Trophoblast cell (in vitro differentiated cells and primary cell): ENCODE measurements at regions not wholly inside any gene's neighbourhood (a gene's known extent, or its start where the extent isn't known, plus 50 kb on each side); places are given as distances from the start of the nearest gene placed in this dataset.

Experiments used
- DNase-seq, 2 donors: peaks; one replicate each; pipeline ENCODE4 v3.0.0-alpha.2; 2016
- H2AFZ ChIP-seq: 2 replicates; pipeline ENCODE4 v1.6.1; 2013; ENCODE audit warnings: low read length, moderate library complexity, mild to moderate bottlenecking; ENCODE audit not compliant: insufficient read depth, poor library complexity
- H2AK5ac ChIP-seq: 2 replicates; pipeline ENCODE4 v1.6.1; 2013; ENCODE audit warnings: mild to moderate bottlenecking, low read length
- H2BK120ac ChIP-seq: 2 replicates; pipeline ENCODE4 v1.6.1; 2013; ENCODE audit warnings: low read length, mild to moderate bottlenecking, moderate library complexity; ENCODE audit not compliant: insufficient read depth, poor library complexity
- H2BK12ac ChIP-seq: 2 replicates; pipeline ENCODE4 v1.6.1; 2013; ENCODE audit warnings: mild to moderate bottlenecking, low read length, moderate library complexity
- H2BK5ac ChIP-seq: 2 replicates; pipeline ENCODE4 v1.6.1; 2013; ENCODE audit warnings: low read length, low read depth, moderate library complexity, mild to moderate bottlenecking; ENCODE audit not compliant: poor library complexity
- H3K14ac ChIP-seq: 2 replicates; pipeline ENCODE4 v1.6.1; 2013; ENCODE audit warnings: mild to moderate bottlenecking, low read length
- H3K18ac ChIP-seq: 2 replicates; pipeline ENCODE4 v1.6.1; 2013; ENCODE audit warnings: mild to moderate bottlenecking, low read length
- H3K23ac ChIP-seq: 2 replicates; pipeline ENCODE4 v1.6.1; 2013; ENCODE audit warnings: low read length
- H3K27ac ChIP-seq: 2 replicates; pipeline ENCODE4 v1.5.1; 2013; ENCODE audit warnings: low read depth, mild to moderate bottlenecking, inconsistent platforms, low read length, moderate library complexity
- H3K27me3 ChIP-seq: 2 replicates; pipeline ENCODE4 v1.6.1; 2013; ENCODE audit warnings: inconsistent platforms, mild to moderate bottlenecking, low read length, moderate library complexity; ENCODE audit not compliant: insufficient read depth
- H3K36me3 ChIP-seq, 2 experiments: 1 replicate in 1 of 2; 2 replicates in 1 of 2; pipeline ENCODE4 v1.6.1; 2013; ENCODE audit warnings: low read length in 2 of 2, mild to moderate bottlenecking in 2 of 2, moderate library complexity in 1 of 2; ENCODE audit not compliant: insufficient read depth in 2 of 2, control insufficient read depth in 1 of 2
- H3K4ac ChIP-seq: 2 replicates; pipeline ENCODE4 v1.6.1; 2013; ENCODE audit warnings: low read depth, mild to moderate bottlenecking, low read length, moderate library complexity
- H3K4me1 ChIP-seq, 2 experiments: 1 replicate in 1 of 2; 2 replicates in 1 of 2; pipeline ENCODE4 v1.6.1; 2013; ENCODE audit warnings: low read length in 2 of 2, mild to moderate bottlenecking in 2 of 2, moderate library complexity in 1 of 2; ENCODE audit not compliant: insufficient read depth in 2 of 2, control insufficient read depth in 1 of 2
- H3K4me2 ChIP-seq: 2 replicates; pipeline ENCODE4 v1.6.1; 2013; ENCODE audit warnings: inconsistent platforms, mild to moderate bottlenecking, low read length, moderate library complexity
- H3K4me3 ChIP-seq: 2 replicates; pipeline ENCODE4 v1.5.1; 2013; ENCODE audit warnings: mild to moderate bottlenecking, low read depth, low read length, inconsistent platforms
- H3K79me1 ChIP-seq: one replicate; pipeline ENCODE4 v1.6.1; 2013; ENCODE audit warnings: low read length
- H3K79me2 ChIP-seq: 2 replicates; pipeline ENCODE4 v1.6.1; 2013; ENCODE audit warnings: low read length, mild to moderate bottlenecking; ENCODE audit not compliant: control insufficient read depth, insufficient read depth, poor library complexity
- H3K9ac ChIP-seq: 2 replicates; pipeline ENCODE4 v1.6.1; 2013; ENCODE audit warnings: mild to moderate bottlenecking, low read length
- H3K9me3 ChIP-seq: 2 replicates; pipeline ENCODE4 v1.6.1; 2013; ENCODE audit warnings: low read depth, mild to moderate bottlenecking, control low read depth, inconsistent platforms, low read length; ENCODE audit not compliant: insufficient read depth
- H4K12ac ChIP-seq: 2 replicates; pipeline ENCODE4 v1.6.1; 2013; ENCODE audit warnings: low read depth, mild to moderate bottlenecking, low read length, moderate library complexity
- H4K8ac ChIP-seq: 2 replicates; pipeline ENCODE4 v1.6.1; 2013; ENCODE audit warnings: low read depth, mild to moderate bottlenecking, low read length, moderate library complexity
- H4K91ac ChIP-seq: one replicate; pipeline ENCODE4 v1.6.1; 2013; ENCODE audit warnings: low read depth, mild to moderate bottlenecking, low read length, moderate library complexity
- WGBS: extraction: QIAGEN DNeasy Blood & Tissue Kit; methylation state at CpG from one replicate; pipeline ENCODE4 v1.1.7; 2013; ENCODE audit warnings: missing lambda C conversion rate; ENCODE audit not compliant: insufficient read length, insufficient coverage; ENCODE audit errors: extremely low coverage; 5-methylcytosine and 5-hydroxymethylcytosine counted together

- Histone ChIP-seq H3K79me2 (no peaks in the 10 kb centered on the region), H3K14ac (no peak overlapping the region), H4K91ac (no peak overlapping the region), H2BK12ac (no peak overlapping the region), H3K4me2 (no peak overlapping the region), H3K18ac (no peak overlapping the region), H3K23ac (no peak overlapping the region), H2BK5ac (no peak overlapping the region), H3K27ac (no peak overlapping the region), H4K8ac (no peak overlapping the region), H2AK5ac (no peak overlapping the region), H3K79me1 (no peaks in the 10 kb centered on the region), H2AFZ (no peak overlapping the region), H3K9ac (no peak overlapping the region), H3K4me3 (no peak overlapping the region), H2BK120ac (no peak overlapping the region), H4K12ac (no peak overlapping the region), H3K36me3 (no peaks in the 10 kb centered on the region), H3K27me3 (no peaks in the 10 kb centered on the region), H3K4ac (no peak overlapping the region), H3K4me1 (no peaks in the 10 kb centered on the region), H3K9me3 (no peaks in the 10 kb centered on the region)
- no CpG with 5 or more reads among the region's 3 CpGs for WGBS
- DNase-seq: no peak
These were observed 193.8 kb downstream of the LYPLAL1 start for GRCh38 chr1:219367496-219367895.

DNA sequence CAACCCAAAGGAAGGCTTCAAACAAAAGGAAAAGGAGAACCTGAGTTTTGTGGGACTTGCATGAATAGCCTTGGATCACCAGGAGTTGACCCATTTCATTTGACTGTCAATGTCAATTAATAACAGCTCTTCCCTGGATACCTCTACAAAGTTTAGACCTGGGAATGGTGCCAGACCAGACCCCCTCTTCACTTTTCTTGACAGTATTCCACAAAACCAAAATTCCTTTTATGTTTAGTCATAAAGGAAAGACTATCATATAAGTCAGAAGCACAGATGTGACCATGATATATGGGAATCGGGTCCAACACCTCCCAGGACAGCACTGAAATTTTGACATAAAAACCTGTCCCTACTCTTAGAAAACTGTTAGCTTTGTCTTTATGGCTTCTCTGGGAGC lies 191.8 kb downstream of the LYPLAL1 start:
- Histone ChIP-seq H3K27ac (no peak overlapping the region), H4K12ac (no peak overlapping the region), H3K79me2 (no peaks in the 10 kb centered on the region), H2BK120ac (no peak overlapping the region), H3K36me3 (no peaks in the 10 kb centered on the region), H3K9me3 (no peaks in the 10 kb centered on the region), H3K4me1 (no peaks in the 10 kb centered on the region), H3K23ac (no peak overlapping the region), H3K27me3 (no peaks in the 10 kb centered on the region), H3K4ac (no peak overlapping the region), H3K4me3 (no peak overlapping the region), H3K9ac (no peak overlapping the region), H4K91ac (no peak overlapping the region), H2BK12ac (no peak overlapping the region), H3K79me1 (no peaks in the 10 kb centered on the region), H3K4me2 (no peak overlapping the region), H4K8ac (no peak overlapping the region), H3K14ac (no peak overlapping the region), H2BK5ac (no peak overlapping the region), H2AK5ac (no peak overlapping the region), H3K18ac (no peak overlapping the region), H2AFZ (no peak overlapping the region)
- DNase-seq: no peak
- WGBS: no CpG with 5 or more reads among the region's 1 CpG

GRCh38 chr1:219362702-219363101 lies 189.0 kb downstream of the LYPLAL1 start:
- Histone ChIP-seq H4K12ac (no peak overlapping the region), H3K18ac (no peak overlapping the region), H3K4ac (no peak overlapping the region), H2BK5ac (no peak overlapping the region), H3K4me2 (no peak overlapping the region), H3K9me3 (no peaks in the 10 kb centered on the region), H2BK12ac (no peak overlapping the region), H2AK5ac (no peak overlapping the region), H3K9ac (no peak overlapping the region), H3K27me3 (no peaks in the 10 kb centered on the region), H3K23ac (no peak overlapping the region), H4K8ac (no peak overlapping the region), H3K14ac (no peak overlapping the region), H3K4me3 (no peak overlapping the region), H3K4me1 (no peaks in the 10 kb centered on the region), H2BK120ac (no peak overlapping the region), H2AFZ (no peak overlapping the region), H3K36me3 (no peaks in the 10 kb centered on the region), H3K79me2 (no peaks in the 10 kb centered on the region), H3K79me1 (no peaks in the 10 kb centered on the region), H4K91ac (no peak overlapping the region), H3K27ac (no peak overlapping the region)
- no peak for DNase-seq
- no CpG with 5 or more reads among the region's 3 CpGs for WGBS

- Histone ChIP-seq H3K27me3 (no peaks in the 10 kb centered on the region), H3K79me2 (no peaks in the 10 kb centered on the region), H3K9ac (no peak overlapping the region), H3K36me3 (no peaks in the 10 kb centered on the region), H2BK120ac (no peak overlapping the region), H2AFZ (no peak overlapping the region), H4K12ac (no peak overlapping the region), H3K79me1 (no peaks in the 10 kb centered on the region), H3K18ac (no peak overlapping the region), H2BK5ac (no peak overlapping the region), H3K23ac (no peak overlapping the region), H3K4ac (no peak overlapping the region), H3K4me3 (no peak overlapping the region), H3K9me3 (no peaks in the 10 kb centered on the region), H4K91ac (no peak overlapping the region), H4K8ac (no peak overlapping the region), H2AK5ac (no peak overlapping the region), H3K14ac (no peak overlapping the region), H3K4me1 (no peaks in the 10 kb centered on the region), H3K27ac (no peak overlapping the region), H2BK12ac (no peak overlapping the region), H3K4me2 (no peak overlapping the region)
- DNase-seq: peak; percentile 10 to 57
- no CpG with 5 or more reads among the region's 2 CpGs for WGBS
These were observed 185.4 kb downstream of the LYPLAL1 start for GRCh38 chr1:219359126-219359525.
